Neuronal stem cell (in vitro differentiated cells): ENCODE measurements at regions not wholly inside any gene's neighbourhood (a gene's known extent, or its start where the extent isn't known, plus 50 kb on each side); places are given as distances from the start of the nearest gene placed in this dataset.
A peak's percentile ranks its signal among the peaks of the same experiment; 100 is the strongest.

Experiments
- DNase-seq: peaks from one replicate; pipeline ENCODE4 v3.0.0-alpha.2; 2013; ENCODE audit warnings: low spot score
- H2AFZ ChIP-seq: one replicate; pipeline ENCODE4 v1.6.1; 2013; ENCODE audit warnings: mild to moderate bottlenecking, low read length, inconsistent platforms
- H2AK5ac ChIP-seq: 2 replicates; pipeline ENCODE4 v1.6.1; 2013; ENCODE audit warnings: low read depth, mild to moderate bottlenecking, inconsistent platforms, low read length, moderate library complexity, mixed read lengths
- H2BK120ac ChIP-seq: 2 replicates; pipeline ENCODE4 v1.6.1; 2013; ENCODE audit warnings: low read depth, mild to moderate bottlenecking, inconsistent platforms, low read length, moderate library complexity, mixed read lengths
- H2BK12ac ChIP-seq: one replicate; pipeline ENCODE4 v1.6.1; 2013; ENCODE audit warnings: low read length, inconsistent platforms
- H2BK15ac ChIP-seq: 2 replicates; pipeline ENCODE4 v1.6.1; 2013; ENCODE audit warnings: mild to moderate bottlenecking, low read length, inconsistent platforms, mixed read lengths
- H2BK5ac ChIP-seq: one replicate; pipeline ENCODE4 v1.6.1; 2013; ENCODE audit warnings: inconsistent platforms, mild to moderate bottlenecking, low read length, moderate library complexity
- H3K14ac ChIP-seq: one replicate; pipeline ENCODE4 v1.6.1; 2013; ENCODE audit warnings: low read length, inconsistent platforms
- H3K18ac ChIP-seq: 2 replicates; pipeline ENCODE4 v1.6.1; 2013; ENCODE audit warnings: low read length, inconsistent platforms
- H3K23ac ChIP-seq: 2 replicates; pipeline ENCODE4 v1.6.1; 2013; ENCODE audit warnings: low read depth, mild to moderate bottlenecking, mixed read lengths, low read length, inconsistent platforms; ENCODE audit not compliant: poor library complexity
- H3K27ac ChIP-seq: replicated peaks from 3 replicates; pipeline ENCODE4 v1.5.1; 2013; ENCODE audit warnings: low read length, inconsistent platforms
- H3K27me3 ChIP-seq, 3 experiments: 2 replicates each; pipeline ENCODE4 v1.6.1; 2013; ENCODE audit warnings: low read length in 3 of 3, mild to moderate bottlenecking in 2 of 3, inconsistent platforms in 1 of 3, low read depth in 1 of 3, mixed read lengths in 1 of 3, moderate library complexity in 1 of 3; ENCODE audit not compliant: control insufficient read depth in 3 of 3, insufficient read depth in 3 of 3
- H3K36me3 ChIP-seq, 2 donors: replicated peaks in 1 of 2; 2 replicates each; pipeline ENCODE4 v1.6.1; 2013; ENCODE audit warnings: low read length in 2 of 2; ENCODE audit not compliant: control insufficient read depth in 2 of 2, insufficient read depth in 2 of 2
- H3K4ac ChIP-seq: 2 replicates; pipeline ENCODE4 v1.6.1; 2013; ENCODE audit warnings: inconsistent platforms, mild to moderate bottlenecking, low read length, moderate library complexity
- H3K4me1 ChIP-seq, 2 donors: 1 replicate in 1 of 2; 2 replicates in 1 of 2; pipeline ENCODE4 v1.6.1; 2013; ENCODE audit warnings: low read length in 2 of 2, low read depth in 1 of 2; ENCODE audit not compliant: control insufficient read depth in 2 of 2, insufficient read depth in 1 of 2
- H3K4me2 ChIP-seq: one replicate; pipeline ENCODE4 v1.6.1; 2013; ENCODE audit warnings: mild to moderate bottlenecking, low read length, inconsistent platforms; ENCODE audit not compliant: insufficient read depth, poor library complexity, severe bottlenecking
- H3K4me3 ChIP-seq, 2 donors: 2 replicates each; pipeline ENCODE4 v1.5.1; 2013; ENCODE audit warnings: low read length in 2 of 2, mild to moderate bottlenecking in 2 of 2, inconsistent platforms in 1 of 2, moderate library complexity in 1 of 2
- H3K79me1 ChIP-seq: one replicate; pipeline ENCODE4 v1.6.1; 2013; ENCODE audit warnings: low read depth, mild to moderate bottlenecking, inconsistent platforms, low read length, moderate library complexity
- H3K9ac ChIP-seq: one replicate; pipeline ENCODE4 v1.6.1; 2013; ENCODE audit warnings: mild to moderate bottlenecking, low read depth, low read length, inconsistent platforms; ENCODE audit not compliant: poor library complexity
- H3K9me3 ChIP-seq, 2 donors: replicated peaks in 1 of 2; 2 replicates each; pipeline versions ENCODE3 to v1.6.1; 2013; ENCODE audit warnings: low read length in 2 of 2, mild to moderate bottlenecking in 2 of 2, inconsistent platforms in 1 of 2, low read depth in 1 of 2, mixed read lengths in 1 of 2, moderate library complexity in 1 of 2; ENCODE audit not compliant: control insufficient read depth in 2 of 2, insufficient read depth in 1 of 2
- H4K8ac ChIP-seq: one replicate; pipeline ENCODE4 v1.6.1; 2013; ENCODE audit warnings: low read depth, mild to moderate bottlenecking, inconsistent platforms, low read length, moderate library complexity
- H4K91ac ChIP-seq: one replicate; pipeline ENCODE4 v1.6.1; 2013; ENCODE audit warnings: low read length, low read depth, mild to moderate bottlenecking, inconsistent platforms; ENCODE audit not compliant: poor library complexity
- WGBS, 2 donors: extraction: QIAGEN DNeasy Blood & Tissue Kit; methylation state at CpG; one replicate each; pipeline ENCODE4 v1.1.7; 2013; ENCODE audit warnings: missing lambda C conversion rate in 2 of 2, mixed read lengths in 1 of 2; ENCODE audit not compliant: insufficient read length in 2 of 2, insufficient replicate concordance in 1 of 2; ENCODE audit errors: extremely low coverage in 2 of 2; 5-methylcytosine and 5-hydroxymethylcytosine counted together

- H3K18ac ChIP-seq, result no peak overlapping the region
- no peaks in the 10 kb centered on the region for H3K27me3 ChIP-seq
- no peaks in the 10 kb centered on the region for H3K36me3 ChIP-seq
- peaks cover under 1 to 2% of the 10 kb centered on the region in 2 donors for H3K9me3 ChIP-seq
- no peak overlapping the region for H3K4me3 ChIP-seq
- no peak overlapping the region for H4K8ac ChIP-seq
- no peak overlapping the region for H2AFZ ChIP-seq
- H3K4me2 ChIP-seq, result no peak overlapping the region
- no peak overlapping the region for H3K9ac ChIP-seq
- no peak overlapping the region for H3K27ac ChIP-seq
- DNase-seq, result no peak
- H2BK5ac ChIP-seq, result no peak overlapping the region
- no peak overlapping the region for H3K23ac ChIP-seq
- H4K91ac ChIP-seq, result no peak overlapping the region
- no peak overlapping the region for H3K14ac ChIP-seq
- no peak overlapping the region for H2BK12ac ChIP-seq
- H3K79me1 ChIP-seq, result no peaks in the 10 kb centered on the region
- H3K4me1 ChIP-seq, result peaks cover 2 to 5% of the 10 kb centered on the region in 2 donors
- no peak overlapping the region for H2BK15ac ChIP-seq
- no peak overlapping the region for H2AK5ac ChIP-seq
- H3K4ac ChIP-seq, result no peak overlapping the region
- no peak overlapping the region for H2BK120ac ChIP-seq
Observed at GRCh38 chr12:91401190-91401589, 218.6 kb upstream of the DCN start.

GRCh38 chr12:91400271-91400670 lies 217.7 kb upstream of the DCN start:
- Histone ChIP-seq H2AK5ac (no peak overlapping the region), H3K14ac (no peak overlapping the region), H2BK15ac (no peak overlapping the region), H2BK12ac (no peak overlapping the region), H4K8ac (no peak overlapping the region), H3K4ac (no peak overlapping the region), H3K9ac (no peak overlapping the region), H3K18ac (no peak overlapping the region), H3K4me3 (no peak overlapping the region), H3K4me2 (no peak overlapping the region), H2BK5ac (no peak overlapping the region), H3K9me3 (peaks cover 1 to 2% of the 10 kb centered on the region in 2 donors), H3K79me1 (no peaks in the 10 kb centered on the region), H3K27me3 (no peaks in the 10 kb centered on the region), H3K23ac (no peak overlapping the region), H3K27ac (no peak overlapping the region), H2AFZ (no peak overlapping the region), H2BK120ac (no peak overlapping the region), H3K4me1 (peaks cover 2 to 5% of the 10 kb centered on the region in 2 donors), H4K91ac (no peak overlapping the region), H3K36me3 (no peaks in the 10 kb centered on the region)
- no CpG with 5 or more reads among the region's 4 CpGs for WGBS, 2 donors
- no peak for DNase-seq

GRCh38 chr12:91397866-91398532 lies 215.4 kb upstream of the DCN start:
- H3K4me3 ChIP-seq, result no peak overlapping the region
- no peak overlapping the region for H3K27ac ChIP-seq
- no peak overlapping the region for H2BK120ac ChIP-seq
- H2BK15ac ChIP-seq, result no peak overlapping the region
- H3K14ac ChIP-seq, result no peak overlapping the region
- no peaks in the 10 kb centered on the region for H3K36me3 ChIP-seq
- no peak overlapping the region for H3K18ac ChIP-seq
- no peaks in the 10 kb centered on the region for H3K79me1 ChIP-seq
- H3K4ac ChIP-seq, result no peak overlapping the region
- no peak overlapping the region for H2BK12ac ChIP-seq
- no peak overlapping the region for H3K9ac ChIP-seq
- peaks cover 0 to 5% of the 10 kb centered on the region in 2 donors for H3K4me1 ChIP-seq
- H2AFZ ChIP-seq, result peak overlapping the region; percentile 49
- no peak overlapping the region for H2AK5ac ChIP-seq
- H2BK5ac ChIP-seq, result no peak overlapping the region
- no peak for DNase-seq
- no peaks in the 10 kb centered on the region for H3K27me3 ChIP-seq
- WGBS, 2 donors, result no CpG with 5 or more reads among the region's 4 CpGs
- H4K91ac ChIP-seq, result no peak overlapping the region
- H3K9me3 ChIP-seq, result peaks cover 2 to 9% of the 10 kb centered on the region in 2 donors
- H3K4me2 ChIP-seq, result no peak overlapping the region
- no peak overlapping the region for H3K23ac ChIP-seq
- H4K8ac ChIP-seq, result no peak overlapping the region

DNA sequence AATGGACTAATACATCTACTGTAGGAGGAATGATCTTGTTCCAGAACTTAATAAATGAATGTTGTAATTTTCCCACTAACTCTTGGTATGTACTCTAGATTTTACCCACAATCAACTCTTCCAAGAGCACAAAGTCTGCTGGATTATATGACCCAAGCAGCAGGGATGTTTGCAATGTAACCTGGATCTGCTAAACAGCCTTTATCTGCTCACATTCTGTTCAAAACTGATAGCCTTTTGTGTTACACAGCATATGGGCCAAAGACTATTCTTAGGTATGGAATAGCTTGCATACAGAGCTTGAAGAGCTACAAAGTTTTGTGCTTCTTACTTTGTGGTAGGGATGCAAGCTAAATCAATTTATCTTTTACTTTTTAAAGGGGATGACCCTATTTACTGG lies 213.7 kb upstream of the DCN start:
- H2BK15ac ChIP-seq, result no peak overlapping the region
- no peak overlapping the region for H2BK12ac ChIP-seq
- H3K36me3 ChIP-seq, result no peaks in the 10 kb centered on the region
- no peak overlapping the region for H3K4me2 ChIP-seq
- no peaks in the 10 kb centered on the region for H3K79me1 ChIP-seq
- H3K23ac ChIP-seq, result no peak overlapping the region
- DNase-seq, result no peak
- no peak overlapping the region for H3K4ac ChIP-seq
- H3K4me3 ChIP-seq, result no peak overlapping the region
- H3K27ac ChIP-seq, result no peak overlapping the region
- H2AK5ac ChIP-seq, result no peak overlapping the region
- H3K27me3 ChIP-seq, result no peaks in the 10 kb centered on the region
- peaks cover 2 to 12% of the 10 kb centered on the region in 2 donors for H3K9me3 ChIP-seq
- no peak overlapping the region for H4K8ac ChIP-seq
- no peak overlapping the region for H3K14ac ChIP-seq
- no peak overlapping the region for H3K9ac ChIP-seq
- no peak overlapping the region for H4K91ac ChIP-seq
- H2BK5ac ChIP-seq, result no peak overlapping the region
- H2AFZ ChIP-seq, result no peak overlapping the region
- H3K18ac ChIP-seq, result no peak overlapping the region
- H2BK120ac ChIP-seq, result no peak overlapping the region
- peaks cover 0 to 5% of the 10 kb centered on the region in 2 donors for H3K4me1 ChIP-seq
